GM19240 (cell line): ENCODE measurements at regions not wholly inside any gene's neighbourhood (a gene's known extent, or its start where the extent isn't known, plus 50 kb on each side); places are given as distances from the start of the nearest gene placed in this dataset.
"Not testable (repeated sequence)": the region's sequence is repeated elsewhere in the genome, so short reads cannot be mapped to it uniquely, and the experiment has no call there.

ENCODE experiments used
- DNase-seq: peaks from one replicate; pipeline ENCODE4 v3.0.0; 2011; ENCODE audit warnings: low spot score; ENCODE audit not compliant: insufficient read length

- DNase-seq: no peak
Observed at GRCh38 chr14:58730792-58731464, 93.2 kb downstream of the DACT1 start.

- no peak for DNase-seq
Observed at GRCh38 chr14:58731465-58732293, 93.9 kb downstream of the DACT1 start.

- DNase-seq: no peak
Observed at GRCh38 chr14:58732387-58732786, 94.6 kb downstream of the DACT1 start.

GRCh38 chr14:58733451-58734208, 95.9 kb downstream of the DACT1 start:
- no peak for DNase-seq

GRCh38 chr14:58735596-58735995, 97.8 kb downstream of the DACT1 start:
- DNase-seq: no peak

- DNase-seq: no peak
Observed at GRCh38 chr14:58736606-58737005, 98.8 kb downstream of the DACT1 start.

- DNase-seq: no peak
Observed at GRCh38 chr14:58737511-58737910, 99.7 kb downstream of the DACT1 start.

GRCh38 chr14:58738189-58738836, 100.6 kb downstream of the DACT1 start:
- DNase-seq: no peak

GRCh38 chr14:58738876-58739275, 101.1 kb downstream of the DACT1 start:
- no peak for DNase-seq

- no peak for DNase-seq
Observed at GRCh38 chr14:58739674-58740073, 101.9 kb downstream of the DACT1 start.

- DNase-seq: no peak
Observed at GRCh38 chr14:58740379-58740935, 102.7 kb downstream of the DACT1 start.

- DNase-seq: no peak
Observed at GRCh38 chr14:58744801-58745394, 107.1 kb downstream of the DACT1 start.

GRCh38 chr14:58746261-58746660, 108.5 kb downstream of the DACT1 start:
- no peak for DNase-seq

- DNase-seq: no peak
Observed at GRCh38 chr14:58746701-58747100, 108.9 kb downstream of the DACT1 start.

GRCh38 chr14:58747181-58747580, 109.4 kb downstream of the DACT1 start:
- no peak for DNase-seq

- not testable (repeated sequence) for DNase-seq
Observed at GRCh38 chr14:58748251-58748650, 110.5 kb downstream of the DACT1 start.

- DNase-seq: no peak
Observed at GRCh38 chr14:58749066-58749669, 111.4 kb downstream of the DACT1 start.

- no peak for DNase-seq
Observed at GRCh38 chr14:58750321-58751269, 112.8 kb downstream of the DACT1 start.

- no peak for DNase-seq
Observed at GRCh38 chr14:58751788-58752187, 114.0 kb downstream of the DACT1 start.
